ENCODE measurements at regions not wholly inside any gene's neighbourhood (a gene's known extent, or its start where the extent isn't known, plus 50 kb on each side); places are given as distances from the start of the nearest gene placed in this dataset.

GRCh38 chr22:47853750-47854149, 1091.3 kb downstream of the TBC1D22A start:
- TF ChIP-seq CTCF (IDR thresholded peaks at IDR 0.05) (no peak), POLR2A (IDR thresholded peaks at IDR 0.05) (no peak)

Measured in adrenal gland (tissue), 5 donors.